GM19238 (cell line): ENCODE measurements at regions not wholly inside any gene's neighbourhood (a gene's known extent, or its start where the extent isn't known, plus 50 kb on each side); places are given as distances from the start of the nearest gene placed in this dataset.
"Not testable (repeated sequence)": the region's sequence is repeated elsewhere in the genome, so short reads cannot be mapped to it uniquely, and the experiment has no call there.

ENCODE experiments used
- DNase-seq: peaks from one replicate; pipeline ENCODE4 v3.0.0; 2011; ENCODE audit warnings: low spot score; ENCODE audit not compliant: insufficient read length

DNA sequence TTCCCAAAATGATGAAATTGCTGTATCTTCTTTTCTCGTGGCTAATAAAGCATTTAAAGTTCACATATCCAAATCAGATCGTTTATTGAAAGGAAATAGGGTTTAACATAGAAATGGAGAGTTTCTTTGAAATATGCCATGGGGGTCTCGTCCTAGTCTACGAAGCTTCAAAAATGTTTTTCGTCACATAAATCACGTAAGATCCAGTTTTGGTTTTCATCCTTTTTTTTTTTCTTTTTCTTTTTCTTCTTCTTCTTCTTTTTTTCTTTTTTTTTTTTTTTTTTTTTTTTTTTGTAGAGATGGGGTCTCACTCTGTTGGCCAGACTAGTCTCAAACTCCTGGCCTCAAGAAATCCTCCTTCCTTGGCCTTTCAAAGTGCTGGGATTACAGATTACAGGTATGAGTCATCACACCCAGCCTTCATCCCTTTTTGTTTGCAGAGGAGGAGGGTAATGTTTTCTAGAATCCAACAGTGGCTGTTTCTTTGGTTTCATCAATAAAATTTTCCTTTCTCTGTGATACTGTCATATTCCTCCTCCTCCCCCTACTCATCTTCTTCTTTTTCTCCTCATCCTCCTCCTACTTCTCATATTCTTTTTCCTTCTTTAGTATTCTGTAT lies 94.7 kb upstream of the LOC128125822 start:
- DNase-seq = no peak

DNA sequence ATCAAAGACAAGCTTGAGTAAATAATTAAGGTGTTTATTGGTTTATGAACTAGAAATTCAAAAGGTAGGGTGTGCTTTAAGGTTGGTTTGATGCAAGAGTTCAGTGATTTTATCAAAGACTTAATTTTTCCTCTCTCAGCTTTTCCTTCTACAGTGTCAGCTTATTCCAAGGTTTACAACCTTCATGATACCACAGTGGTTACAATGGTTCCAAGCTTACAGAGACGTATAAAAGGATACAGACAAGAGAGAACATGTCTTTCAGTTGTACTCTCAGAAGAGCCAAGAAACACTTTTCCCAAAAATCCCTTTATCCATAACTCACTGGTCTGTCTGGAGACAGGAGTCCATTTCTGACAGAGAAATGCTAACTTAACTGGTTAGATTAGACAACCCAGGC lies 93.5 kb upstream of the LOC128125822 start:
- DNase-seq = no peak

DNA sequence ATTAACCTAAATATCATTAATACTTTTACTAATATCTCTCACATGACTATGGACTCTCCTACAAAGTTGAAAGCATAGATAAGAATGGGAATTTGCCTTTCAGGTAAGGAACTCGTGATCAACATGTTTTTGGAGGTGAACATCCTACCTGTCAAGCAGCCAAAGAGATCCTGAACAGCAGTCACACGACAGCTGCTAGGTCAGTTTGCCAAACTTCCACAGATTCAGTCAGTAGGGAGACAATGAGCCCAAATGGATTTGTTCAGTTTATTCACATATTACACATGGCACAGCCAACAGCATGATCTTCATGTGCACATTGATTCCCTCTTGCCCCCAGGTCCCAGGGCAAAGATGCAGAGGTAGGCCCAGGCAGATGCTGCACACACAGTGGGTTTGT lies 86.1 kb upstream of the LOC128125822 start:
- no peak for DNase-seq

DNA sequence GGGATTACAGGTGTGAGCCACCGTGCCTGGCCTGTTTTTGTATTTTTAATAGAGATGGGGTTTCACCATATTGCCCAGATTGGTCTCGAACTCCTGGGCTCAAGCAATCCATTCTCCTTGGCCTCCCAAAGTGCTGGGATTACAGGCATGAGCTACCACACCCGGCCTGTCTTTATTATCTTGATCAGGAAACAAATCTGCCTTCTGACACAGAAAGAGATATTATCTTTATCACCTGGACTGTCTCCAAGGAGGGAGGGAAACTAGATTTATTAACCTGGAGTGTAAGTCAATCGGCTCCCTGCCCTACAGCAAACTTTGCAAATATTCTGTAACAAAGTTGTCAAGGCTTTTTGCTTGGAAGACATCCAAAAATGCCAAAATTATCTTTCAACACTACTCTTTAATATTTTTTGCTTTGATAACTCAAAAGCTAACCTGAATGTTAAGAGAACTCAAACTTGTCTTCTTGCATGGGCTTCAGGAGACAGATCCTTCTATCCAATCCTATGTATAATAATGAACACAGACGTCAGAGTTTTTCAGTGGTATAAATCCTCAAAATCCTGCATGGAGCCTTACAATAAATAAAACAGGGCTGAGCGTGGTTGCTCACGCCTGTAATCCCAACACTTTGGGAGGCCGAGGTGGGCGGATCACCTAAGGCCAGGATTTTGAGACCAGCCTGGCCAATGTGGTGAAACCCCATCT lies 85.0 kb upstream of the LOC128125822 start:
- DNase-seq = no peak

DNA sequence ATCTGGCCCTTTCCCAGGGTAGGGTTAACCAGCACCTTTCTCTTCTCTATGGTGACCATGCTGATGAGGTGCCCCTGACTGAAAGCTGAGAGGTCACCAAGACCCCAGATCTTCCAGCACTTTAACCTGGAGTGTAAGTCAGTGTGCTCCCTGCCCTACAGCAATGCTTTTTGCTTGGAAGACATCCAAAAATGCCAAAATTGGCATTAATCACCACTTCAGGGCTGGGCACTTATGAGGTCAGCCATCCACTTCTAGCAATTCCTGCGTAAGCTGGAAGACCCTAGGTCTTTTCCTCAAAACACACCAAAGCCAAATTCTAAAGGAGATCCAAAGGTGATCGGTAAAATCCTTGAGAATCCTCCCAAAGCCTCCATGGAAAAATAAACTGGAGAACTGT lies 81.2 kb upstream of the LOC128125822 start:
- DNase-seq = no peak

DNA sequence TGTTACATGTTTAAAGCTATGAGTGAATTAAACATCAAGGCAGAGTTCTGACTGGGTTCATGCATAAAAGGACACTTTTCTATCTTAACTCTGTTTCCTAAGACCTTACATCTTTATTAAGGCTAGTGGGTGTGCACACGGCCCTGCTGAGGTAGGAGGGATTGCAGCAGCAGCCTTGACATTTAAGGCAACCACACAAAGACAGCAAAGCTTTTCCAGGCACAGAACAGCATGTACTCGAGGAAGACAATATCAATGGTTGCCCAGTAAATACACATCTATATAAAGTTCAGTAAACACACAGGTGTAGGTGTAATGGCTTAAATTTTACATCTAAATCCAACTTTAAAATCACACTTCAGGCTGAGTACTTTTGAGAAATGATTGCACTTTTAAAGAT lies 79.8 kb upstream of the LOC128125822 start:
- DNase-seq = no peak

DNA sequence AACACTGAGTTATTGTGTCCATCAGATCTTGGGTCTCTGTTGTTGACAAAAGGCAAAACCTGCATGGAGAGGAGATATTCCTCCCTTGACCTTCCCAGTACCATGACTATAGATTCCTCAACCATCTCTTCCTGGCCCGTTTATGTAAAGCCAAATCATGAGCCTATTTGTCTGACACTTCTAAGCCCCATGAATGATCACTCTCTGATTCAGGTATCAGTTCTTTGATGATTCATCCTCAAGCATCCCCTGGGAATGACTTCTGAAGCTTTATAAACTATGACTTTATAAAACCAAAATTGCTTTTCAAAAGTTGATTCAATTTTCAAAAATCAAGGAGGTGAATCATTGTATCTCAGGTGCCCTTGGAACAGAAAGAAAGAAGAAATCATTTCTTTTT lies 78.7 kb upstream of the LOC128125822 start:
- DNase-seq = no peak

DNA sequence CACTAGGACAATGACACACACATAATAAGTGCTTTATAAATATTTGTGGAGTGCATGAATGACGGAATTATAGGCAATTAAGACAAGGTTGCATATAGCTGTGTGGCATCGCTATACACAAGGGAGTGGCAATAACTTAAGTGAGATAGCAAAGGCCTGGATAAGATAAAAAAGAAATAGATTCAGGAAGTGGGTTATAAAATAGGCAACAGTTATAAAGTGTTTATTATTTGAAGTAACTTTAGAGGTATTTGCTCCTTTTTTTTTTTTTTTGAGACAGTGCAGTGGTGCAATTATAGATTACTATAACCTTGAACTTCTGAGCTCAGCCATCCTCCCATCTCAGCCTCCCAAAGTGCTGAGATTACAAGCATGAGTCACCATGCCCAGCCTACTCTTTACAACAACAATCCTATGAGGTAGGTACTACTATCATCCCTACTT lies 75.9 kb upstream of the LOC128125822 start:
- DNase-seq = no peak

DNA sequence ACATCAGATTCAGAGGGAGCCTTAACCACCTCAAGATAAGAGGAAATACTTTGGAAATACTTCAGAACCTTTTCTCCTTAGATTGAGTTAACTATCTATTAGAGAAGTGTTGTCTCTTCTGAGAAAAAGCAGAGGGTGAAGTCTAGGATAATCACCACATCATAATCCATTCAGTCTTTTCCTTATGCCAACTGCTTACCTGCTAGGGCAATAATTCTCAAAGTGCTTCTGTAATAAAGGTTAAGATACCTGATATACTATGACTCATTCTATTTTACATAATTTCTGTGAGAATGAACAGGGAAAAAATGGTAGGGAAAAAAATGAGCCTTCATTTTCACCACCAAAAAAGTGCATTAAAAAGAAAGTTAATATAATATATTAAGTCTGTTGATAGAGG lies 70.1 kb upstream of the LOC128125822 start:
- no peak for DNase-seq

DNA sequence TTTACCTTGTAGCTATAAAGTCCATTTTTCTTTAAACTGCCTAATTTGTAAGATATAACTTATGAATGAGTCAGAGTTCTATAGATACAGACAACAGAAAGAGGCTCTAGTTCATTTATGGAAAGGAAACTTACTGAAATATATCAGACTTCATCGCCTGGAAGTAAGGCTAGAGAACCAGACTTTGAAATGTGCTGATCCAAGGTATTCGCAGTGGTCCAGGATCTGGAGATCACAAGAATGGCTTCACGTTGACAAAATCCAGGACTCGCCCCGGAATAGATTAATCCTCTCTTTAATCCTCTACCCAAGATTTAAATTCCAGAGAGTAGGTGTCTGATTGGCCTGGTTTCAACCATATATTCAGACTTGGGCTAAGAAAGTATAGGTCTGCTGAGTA lies 69.1 kb upstream of the LOC128125822 start:
- no peak for DNase-seq

DNA sequence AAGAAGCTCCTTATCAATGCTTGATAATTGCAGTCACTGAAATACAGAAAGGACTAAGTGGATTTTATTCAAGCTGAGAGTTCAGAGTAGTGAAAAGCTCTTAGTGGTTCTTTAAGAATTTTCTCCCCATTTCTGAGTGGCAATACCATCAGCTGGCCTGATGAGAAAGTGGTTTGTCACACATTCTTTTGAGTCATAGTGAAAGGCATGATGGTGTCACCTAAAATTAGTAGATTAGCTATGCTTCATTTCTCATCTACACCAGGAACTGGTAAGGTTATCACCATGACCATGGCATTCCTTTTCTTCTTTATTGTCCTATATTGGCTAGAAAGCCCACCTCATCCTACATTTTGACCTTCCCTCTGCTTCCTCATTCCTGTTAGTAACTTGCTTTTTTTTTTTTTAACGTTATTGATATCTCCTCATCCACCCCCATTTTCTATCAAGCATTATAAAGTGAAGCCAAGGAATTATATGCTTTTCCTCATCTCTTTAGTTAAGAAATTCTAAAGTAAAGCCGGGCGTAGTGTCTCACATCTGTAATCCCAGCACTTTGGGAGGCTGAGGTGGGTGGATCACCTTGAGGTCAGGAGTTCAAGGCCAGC lies 67.4 kb upstream of the LOC128125822 start:
- peak; percentile 23 for DNase-seq

DNA sequence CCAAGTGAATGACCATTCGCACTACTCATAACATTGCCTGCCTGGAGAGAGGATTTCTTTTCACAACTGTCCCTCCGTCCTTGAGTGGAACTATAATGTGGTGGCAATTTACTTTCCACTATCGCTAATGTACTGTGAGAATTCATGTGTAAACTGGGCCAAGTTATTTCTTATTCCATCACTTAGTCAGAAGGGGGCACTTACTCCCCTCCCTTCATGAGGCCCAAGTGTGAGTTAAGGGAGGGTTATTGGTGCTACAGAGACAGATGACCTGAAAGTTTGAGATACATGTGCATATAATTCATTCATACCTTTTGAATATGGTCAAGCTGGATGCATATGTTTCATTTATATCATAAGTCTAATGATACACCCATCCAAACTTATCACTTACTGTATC lies 65.2 kb upstream of the LOC128125822 start:
- DNase-seq = no peak

DNA sequence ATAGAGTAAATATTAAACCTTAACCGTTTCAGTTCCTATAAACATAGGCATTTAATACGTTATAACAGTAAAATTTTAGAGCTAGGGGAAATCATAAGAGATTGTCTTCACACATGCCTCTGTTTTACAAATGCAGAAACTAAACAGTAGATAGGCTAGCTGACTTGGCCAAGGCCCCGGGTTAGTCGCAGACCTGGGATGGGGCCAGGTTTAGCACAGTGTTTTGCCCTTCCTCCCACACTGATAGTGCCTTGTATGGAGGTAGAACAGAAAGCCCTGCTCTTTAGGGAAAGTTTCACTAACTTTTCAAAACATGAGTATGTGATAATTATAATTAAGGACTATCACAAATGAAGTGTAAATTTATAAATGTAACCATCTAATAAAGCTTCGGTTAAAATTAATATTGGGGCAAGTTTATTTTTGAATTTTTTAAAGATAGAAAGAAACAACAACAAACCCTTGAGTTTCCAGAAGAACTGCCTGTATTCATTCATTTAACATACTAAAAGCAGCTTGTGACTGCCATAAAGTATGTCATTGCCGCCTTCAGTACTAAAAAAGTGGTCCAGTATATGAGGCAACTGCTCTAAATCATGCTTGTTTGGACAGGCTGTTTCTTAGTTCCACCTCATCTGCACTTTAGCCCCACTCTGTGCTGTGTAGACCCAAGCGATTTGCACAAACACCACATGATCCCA lies 62.5 kb upstream of the LOC128125822 start:
- no peak for DNase-seq

DNA sequence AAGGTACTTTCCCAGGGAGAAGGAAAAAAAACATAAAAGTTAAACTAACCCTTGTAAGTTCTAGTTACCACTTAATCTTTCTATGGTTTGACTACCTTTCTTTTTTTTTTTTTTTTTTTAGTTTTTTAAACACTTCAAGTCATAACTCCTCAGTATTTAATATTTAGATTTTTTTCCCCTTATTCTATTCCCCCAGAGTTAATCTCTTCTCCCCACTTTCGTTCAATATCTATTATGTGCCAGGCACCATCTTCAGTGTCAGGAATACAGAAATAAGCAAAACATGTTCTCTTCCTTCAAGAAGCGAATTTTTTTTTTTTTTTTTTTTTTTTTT lies 62.0 kb upstream of the LOC128125822 start:
- no peak for DNase-seq

DNA sequence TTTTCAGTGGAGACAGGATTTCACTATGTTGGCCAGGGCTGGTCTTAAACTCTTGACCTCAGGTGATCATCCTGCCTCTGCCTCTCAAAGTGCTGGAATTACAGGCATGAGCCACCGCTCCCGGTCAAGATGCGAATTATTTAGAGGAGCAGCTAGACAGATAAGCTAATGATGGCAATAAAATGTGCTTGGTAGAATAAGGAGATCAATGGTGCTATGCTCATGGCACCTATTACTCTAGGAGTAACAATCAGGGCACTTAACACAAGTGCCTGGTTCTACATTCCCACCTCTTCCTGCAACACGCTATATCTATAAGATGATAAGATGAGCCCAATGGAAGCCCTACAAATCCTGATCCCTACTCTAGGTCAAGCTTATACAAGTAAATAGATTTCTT lies 61.4 kb upstream of the LOC128125822 start:
- DNase-seq = no peak

DNA sequence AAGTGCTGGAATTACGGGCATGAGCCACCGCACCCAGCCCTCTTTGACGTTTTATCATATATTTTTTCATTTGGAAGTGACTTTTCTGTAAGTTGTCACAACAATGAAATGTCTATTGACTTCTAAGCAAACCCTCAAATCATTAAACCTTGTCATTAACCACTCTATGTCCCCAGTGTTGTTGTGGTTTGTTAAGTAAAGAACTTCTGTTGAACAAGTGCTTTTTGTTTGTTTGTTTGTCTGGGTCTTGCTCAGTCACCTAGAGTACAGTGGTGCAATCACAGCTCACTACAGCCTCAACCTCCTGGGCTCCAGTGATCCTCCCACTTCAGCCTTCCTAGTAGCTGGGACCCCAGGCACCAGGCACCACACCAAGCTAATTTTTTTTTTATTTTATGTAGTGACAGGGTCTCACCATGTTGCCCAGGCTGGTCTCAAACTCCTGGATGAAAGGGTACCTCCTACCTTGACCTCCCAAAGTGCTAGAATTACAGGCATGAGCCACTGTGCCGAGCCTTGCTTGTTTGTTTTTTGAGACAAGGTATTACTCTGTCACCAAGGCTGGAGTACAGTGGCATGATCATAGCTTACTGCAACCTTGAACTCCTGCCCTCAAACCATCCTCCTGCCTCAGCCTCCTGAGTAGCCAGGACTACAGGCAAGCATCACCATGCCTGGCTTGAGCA lies 57.6 kb upstream of the LOC128125822 start:
- DNase-seq = no peak

DNA sequence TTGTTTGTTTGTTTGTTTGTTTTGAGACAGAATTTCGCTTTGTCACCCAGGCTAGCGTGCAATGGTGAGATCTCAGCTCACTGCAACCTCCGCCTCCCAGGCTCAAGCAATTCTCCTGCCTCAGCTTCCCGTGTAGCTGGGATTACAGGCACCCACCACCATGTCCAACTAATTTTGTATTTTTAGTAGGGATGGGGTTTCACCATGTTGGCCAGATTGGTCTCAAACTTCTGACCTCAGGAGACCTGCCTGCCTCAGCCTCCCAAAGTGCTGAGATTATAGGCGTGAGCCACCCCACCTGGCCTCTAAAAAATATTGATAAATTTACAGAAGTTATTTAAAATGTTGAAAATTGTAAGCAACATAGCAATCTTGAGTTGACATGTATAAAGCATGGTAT lies 57.1 kb upstream of the LOC128125822 start:
- DNase-seq = not testable (repeated sequence)

DNA sequence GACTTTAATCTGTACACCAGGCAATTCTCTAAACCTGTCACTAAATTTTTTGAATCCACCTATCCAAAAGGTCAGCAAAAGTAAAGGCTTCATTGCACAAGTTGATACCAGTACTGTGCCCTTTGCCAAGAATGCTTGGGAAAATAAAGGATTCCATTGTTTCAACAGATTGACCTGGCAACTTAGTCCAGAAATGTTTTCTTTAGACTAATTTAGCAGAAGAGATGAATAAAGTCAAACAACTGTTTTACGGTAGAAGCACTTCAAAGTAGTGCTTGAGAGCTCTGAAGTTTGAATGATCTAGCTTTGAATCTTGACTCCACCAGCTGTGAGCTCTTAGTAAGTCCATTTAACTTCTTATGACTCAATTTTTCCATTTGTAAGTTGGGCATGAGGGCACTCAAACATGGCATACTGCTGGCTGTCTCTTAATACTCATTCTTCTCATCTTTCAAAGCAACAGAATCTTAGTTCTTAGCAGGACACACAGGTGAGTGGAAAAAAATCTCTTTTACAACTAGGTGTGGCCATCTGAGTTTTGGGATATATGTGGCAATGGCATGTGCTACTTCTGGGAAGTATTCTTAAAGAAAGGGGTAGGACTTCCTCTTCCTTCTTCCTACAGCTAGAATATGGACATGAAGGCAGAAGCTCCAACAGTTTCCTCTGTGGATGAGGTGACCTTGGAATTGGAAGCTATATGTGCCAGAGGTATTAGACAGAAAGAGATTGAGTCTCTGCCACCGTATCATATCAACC lies 55.9 kb upstream of the LOC128125822 start:
- DNase-seq = no peak

DNA sequence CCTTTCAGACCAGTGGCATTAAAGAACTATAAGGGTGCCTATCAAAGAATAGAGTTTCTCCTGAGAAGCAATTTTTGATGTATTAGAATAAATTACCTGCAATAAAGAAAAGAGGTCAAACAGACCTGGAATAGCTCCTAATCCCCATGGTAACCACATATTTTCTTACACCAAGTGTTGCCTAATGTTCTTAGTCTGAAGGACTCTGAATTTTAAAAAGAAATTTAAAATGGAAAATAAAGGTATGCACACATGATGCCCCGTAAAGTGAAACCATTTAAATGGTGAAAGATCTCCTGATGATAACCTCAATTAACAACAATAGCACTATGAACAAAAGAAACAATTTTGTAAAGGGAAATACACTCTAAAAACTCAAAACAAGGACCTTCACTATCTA lies 55.1 kb upstream of the LOC128125822 start:
- no peak for DNase-seq

DNA sequence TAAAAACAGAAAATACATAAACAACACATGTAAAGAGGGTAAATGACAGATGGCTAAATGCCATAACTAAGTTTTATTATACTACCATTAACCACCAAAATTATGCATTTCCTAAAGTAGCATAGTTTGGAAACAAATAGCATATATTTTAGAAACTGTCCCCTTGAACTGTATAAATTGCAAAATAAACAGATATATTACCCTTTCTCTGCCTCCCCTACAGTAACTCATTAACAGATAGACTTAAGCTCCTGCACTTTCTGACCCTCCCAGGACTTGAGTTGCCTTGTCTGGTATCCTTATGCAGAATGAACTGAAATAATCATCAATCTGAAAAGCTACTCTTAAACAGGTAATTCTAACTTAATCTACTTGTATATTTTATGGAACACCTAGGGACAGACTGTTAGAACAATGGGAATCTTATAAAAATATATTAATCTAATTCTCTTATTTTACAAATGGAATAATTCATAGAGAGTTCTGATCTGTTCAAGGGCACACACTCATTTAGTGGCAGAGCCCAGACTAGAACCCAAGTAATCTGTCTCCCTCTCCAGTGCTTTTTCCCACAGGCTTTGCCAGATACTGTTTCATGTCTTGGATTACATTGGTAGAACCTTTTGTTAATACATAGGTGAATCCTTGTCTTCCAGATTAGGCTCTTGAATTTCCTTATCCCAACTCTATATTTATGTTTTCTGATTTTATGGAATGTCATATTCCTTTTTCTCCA lies 50.6 kb upstream of the LOC128125822 start:
- no peak for DNase-seq
